Thoracic aorta (tissue), 2 donors: ENCODE measurements at regions not wholly inside any gene's neighbourhood (a gene's known extent, or its start where the extent isn't known, plus 50 kb on each side); places are given as distances from the start of the nearest gene placed in this dataset.

ENCODE experiments used
- ATAC-seq: fragments of 150-250 bp; one replicate; pipeline ENCODE4 v1.8.0; 2017; ENCODE audit warnings: low read depth; ENCODE audit not compliant: insufficient number of reproducible peaks, low FRiP score
- DNase-seq: peaks from one replicate; pipeline ENCODE4 v3.0.0-alpha.2; 2020; ENCODE audit warnings: low spot score
- H3K27ac ChIP-seq, 2 donors: fragments of 200-600 bp; sonication (generic); 1 replicate in 1 of 2; 2 replicates in 1 of 2; pipeline ENCODE4 v1.5.1; 2016; ENCODE audit warnings: mild to moderate bottlenecking in 2 of 2, moderate library complexity in 2 of 2
- H3K27me3 ChIP-seq: fragments of 200-600 bp; sonication (generic); replicated peaks from 2 replicates; pipeline ENCODE4 v1.6.0; 2016; ENCODE audit warnings: mild to moderate bottlenecking; ENCODE audit not compliant: insufficient read depth
- H3K36me3 ChIP-seq: fragments of 200-600 bp; sonication (generic); one replicate; pipeline ENCODE4 v1.5.1; 2016
- H3K4me1 ChIP-seq, 2 donors: fragments of 200-600 bp; sonication (generic); 1 replicate in 1 of 2; 2 replicates in 1 of 2; pipeline versions ENCODE4 v1.5.1 to v1.6.0; 2016; ENCODE audit warnings: low read depth in 2 of 2, mild to moderate bottlenecking in 1 of 2; ENCODE audit not compliant: control insufficient read depth in 1 of 2
- H3K4me3 ChIP-seq: fragments of 200-600 bp; sonication (generic); 2 replicates; pipeline ENCODE4 v1.5.1; 2016; ENCODE audit warnings: mild to moderate bottlenecking
- H3K9me3 ChIP-seq: fragments of 200-600 bp; sonication (generic); 2 replicates; pipeline ENCODE4 v1.5.1; 2016
- TF ChIP-seq, protein P1 (sequence below): fragments of 200-600 bp; sonication (generic); IDR thresholded peaks from one replicate; pipeline ENCODE4 v1.5.1; 2019; ENCODE audit warnings: antibody characterized with exemption

DNA sequence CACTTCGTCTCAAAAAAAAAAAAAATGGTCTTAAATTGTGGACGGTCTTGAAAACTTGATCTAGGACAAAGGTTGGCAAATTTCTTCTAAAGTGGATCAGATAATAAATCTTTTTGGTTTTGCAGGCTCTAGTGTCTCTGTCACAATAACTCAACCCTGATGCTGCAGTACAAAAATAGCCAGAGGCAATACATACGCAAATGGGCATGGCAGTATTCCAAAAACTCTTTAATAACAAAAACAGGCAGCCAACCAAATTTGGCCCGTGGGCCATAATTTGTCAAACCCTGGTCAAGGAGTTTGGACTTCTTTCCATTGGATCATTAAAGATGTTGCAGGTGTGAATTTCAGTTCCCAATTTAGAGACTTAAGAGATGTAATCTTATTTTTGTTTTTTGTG lies 93.5 kb upstream of the MRI1 start:
- Histone ChIP-seq H3K4me1 (no peaks in the 10 kb centered on the region), H3K27ac (no peak overlapping the region), H3K4me3 (no peak overlapping the region), H3K9me3 (no peaks in the 10 kb centered on the region), H3K27me3 (no peaks in the 10 kb centered on the region), H3K36me3 (no peaks in the 10 kb centered on the region)
- TF ChIP-seq, protein P1, sequence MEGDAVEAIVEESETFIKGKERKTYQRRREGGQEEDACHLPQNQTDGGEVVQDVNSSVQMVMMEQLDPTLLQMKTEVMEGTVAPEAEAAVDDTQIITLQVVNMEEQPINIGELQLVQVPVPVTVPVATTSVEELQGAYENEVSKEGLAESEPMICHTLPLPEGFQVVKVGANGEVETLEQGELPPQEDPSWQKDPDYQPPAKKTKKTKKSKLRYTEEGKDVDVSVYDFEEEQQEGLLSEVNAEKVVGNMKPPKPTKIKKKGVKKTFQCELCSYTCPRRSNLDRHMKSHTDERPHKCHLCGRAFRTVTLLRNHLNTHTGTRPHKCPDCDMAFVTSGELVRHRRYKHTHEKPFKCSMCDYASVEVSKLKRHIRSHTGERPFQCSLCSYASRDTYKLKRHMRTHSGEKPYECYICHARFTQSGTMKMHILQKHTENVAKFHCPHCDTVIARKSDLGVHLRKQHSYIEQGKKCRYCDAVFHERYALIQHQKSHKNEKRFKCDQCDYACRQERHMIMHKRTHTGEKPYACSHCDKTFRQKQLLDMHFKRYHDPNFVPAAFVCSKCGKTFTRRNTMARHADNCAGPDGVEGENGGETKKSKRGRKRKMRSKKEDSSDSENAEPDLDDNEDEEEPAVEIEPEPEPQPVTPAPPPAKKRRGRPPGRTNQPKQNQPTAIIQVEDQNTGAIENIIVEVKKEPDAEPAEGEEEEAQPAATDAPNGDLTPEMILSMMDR = no peak
- ATAC-seq (no peak), DNase-seq (no peak)

DNA sequence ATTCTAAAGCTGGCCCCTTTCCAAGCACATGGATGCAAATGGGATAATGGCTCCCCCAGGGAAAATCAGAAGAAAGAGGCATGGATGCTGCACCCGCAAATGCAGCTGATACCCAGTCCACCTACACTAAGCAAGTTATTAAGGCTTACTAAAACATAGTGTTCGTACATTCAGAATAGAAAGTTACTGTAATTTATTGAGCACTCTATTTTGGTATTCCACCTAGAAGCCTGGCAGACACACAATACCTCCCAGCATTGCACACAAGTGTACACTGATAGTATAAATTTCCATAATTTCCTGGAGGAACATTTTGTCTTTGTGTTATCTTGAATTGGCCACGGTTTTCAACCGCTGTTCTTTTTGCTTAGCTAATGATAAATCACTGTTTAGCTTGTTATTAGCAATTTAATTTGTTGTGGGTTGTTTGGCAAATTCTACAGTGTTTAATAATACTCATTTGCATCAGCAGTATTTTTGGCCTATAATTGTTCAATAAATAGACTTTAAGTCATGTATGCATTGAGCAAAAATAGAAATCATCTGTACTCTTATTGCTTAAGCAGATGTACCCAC lies 94.5 kb upstream of the MRI1 start:
- DNase-seq = no peak
- Histone ChIP-seq H3K36me3 (no peaks in the 10 kb centered on the region), H3K9me3 (no peaks in the 10 kb centered on the region), H3K4me3 (no peak overlapping the region), H3K27me3 (no peaks in the 10 kb centered on the region), H3K4me1 (no peaks in the 10 kb centered on the region), H3K27ac (no peak overlapping the region)
- TF ChIP-seq, protein P1 = no peak
- no peak for ATAC-seq

DNA sequence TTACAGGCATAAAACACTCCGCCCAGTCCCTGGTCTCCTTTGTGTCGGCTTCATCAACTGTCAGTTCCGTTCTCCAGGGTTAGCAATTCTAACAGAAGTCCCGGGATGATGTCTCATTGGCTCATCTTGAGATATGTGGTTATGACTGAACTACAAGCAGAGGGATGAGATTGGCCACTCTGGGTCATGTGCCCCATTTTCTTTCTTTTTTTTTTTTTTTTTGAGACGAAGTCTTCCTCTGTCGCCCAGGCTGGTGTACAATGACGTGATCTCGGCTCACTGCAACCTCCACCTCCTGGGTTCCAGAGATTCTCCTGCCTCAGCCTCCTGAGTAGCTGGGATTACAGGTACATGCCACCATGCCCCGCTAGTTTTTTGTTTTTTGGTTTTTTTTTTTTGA lies 95.4 kb upstream of the MRI1 start:
- DNase-seq = no peak

DNA sequence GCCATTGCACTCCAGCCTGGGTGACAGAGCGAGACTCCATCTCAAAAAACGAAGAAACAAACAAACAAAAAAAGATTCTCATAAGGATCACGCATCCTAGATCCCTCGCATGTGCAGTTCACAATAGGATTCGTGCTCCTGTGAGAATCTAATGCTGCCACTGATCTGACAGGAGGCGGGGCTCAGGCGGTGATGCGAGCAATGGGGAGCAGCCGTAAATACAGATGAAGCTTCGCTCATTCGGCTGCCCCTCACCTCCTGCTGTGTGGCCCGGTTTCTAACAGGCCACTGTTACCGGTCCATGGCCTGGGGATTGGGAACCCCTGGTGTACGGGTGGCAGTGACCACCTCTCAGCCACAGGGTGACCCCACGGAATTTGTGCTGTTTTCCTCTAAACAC lies 98.2 kb upstream of the MRI1 start:
- DNase-seq (no peak), ATAC-seq (no peak)
- Histone ChIP-seq H3K27me3 (no peaks in the 10 kb centered on the region), H3K4me3 (no peak overlapping the region), H3K9me3 (no peaks in the 10 kb centered on the region), H3K4me1 (no peaks in the 10 kb centered on the region), H3K36me3 (no peaks in the 10 kb centered on the region), H3K27ac (no peak overlapping the region)
- TF ChIP-seq, protein P1 = no peak

More for the DNA sequence above, 95.4 kb upstream of the MRI1 start:
- TF ChIP-seq, protein P1 = no peak
- Histone ChIP-seq H3K4me3 (no peak overlapping the region), H3K36me3 (no peaks in the 10 kb centered on the region), H3K27ac (no peak overlapping the region), H3K27me3 (no peaks in the 10 kb centered on the region), H3K9me3 (no peaks in the 10 kb centered on the region), H3K4me1 (no peaks in the 10 kb centered on the region)
- ATAC-seq = no peak

DNA sequence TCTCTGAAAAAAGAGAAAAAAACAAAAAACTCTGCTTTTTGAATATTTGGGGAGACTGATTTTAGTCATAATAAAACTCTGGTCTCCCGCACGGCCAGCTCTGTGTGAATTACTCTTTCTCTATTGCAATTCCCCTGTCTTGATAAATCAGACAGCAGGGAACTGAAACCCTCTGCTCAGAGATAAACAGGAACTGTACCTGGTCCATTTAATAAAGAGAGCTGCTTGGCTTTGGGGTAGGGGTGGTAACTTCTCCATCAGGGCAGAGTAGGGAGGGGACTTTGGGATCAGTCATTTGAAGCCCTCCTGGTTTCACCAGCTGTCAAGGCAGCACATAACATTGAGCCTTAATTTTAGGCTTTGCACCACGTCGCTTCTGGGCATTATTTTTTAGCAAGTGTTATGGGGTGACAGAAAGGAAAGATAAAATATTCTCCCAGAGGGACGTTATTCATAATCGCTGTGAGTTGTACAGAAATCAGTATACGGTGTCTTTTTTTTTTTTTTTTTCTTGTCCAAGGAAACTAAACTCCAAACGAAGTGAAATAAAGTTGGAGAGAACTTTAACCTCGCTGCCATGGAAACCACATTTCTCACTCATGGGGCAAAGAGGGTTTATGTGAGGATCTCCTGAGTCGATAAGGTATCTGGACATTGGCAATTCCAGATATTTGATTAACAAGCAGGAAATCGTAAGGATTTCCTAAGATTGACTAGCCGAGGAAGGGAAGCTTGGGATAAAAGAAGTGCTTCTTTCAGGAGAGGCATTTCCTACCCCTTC lies 99.0 kb upstream of the MRI1 start:
- Histone ChIP-seq H3K4me3 (no peak overlapping the region), H3K27me3 (no peaks in the 10 kb centered on the region), H3K36me3 (no peaks in the 10 kb centered on the region), H3K9me3 (no peaks in the 10 kb centered on the region), H3K4me1 (no peaks in the 10 kb centered on the region), H3K27ac (no peak overlapping the region)
- TF ChIP-seq, protein P1 = no peak
- no peak for DNase-seq
- ATAC-seq = no peak
